HTR-8/SVneo (cell line): ENCODE measurements at regions not wholly inside any gene's neighbourhood (a gene's known extent, or its start where the extent isn't known, plus 50 kb on each side); places are given as distances from the start of the nearest gene placed in this dataset.

Source experiments
- DNase-seq: peaks from one replicate; pipeline ENCODE4 v3.0.0; 2011; ENCODE audit warnings: low spot score, mixed read lengths; ENCODE audit not compliant: insufficient read length
- FAIRE-seq: peaks from 2 replicates; lab custom pipeline; 2011; peaks lifted over from hg19 to GRCh38; lab: Jason Lieb, UNC

DNA sequence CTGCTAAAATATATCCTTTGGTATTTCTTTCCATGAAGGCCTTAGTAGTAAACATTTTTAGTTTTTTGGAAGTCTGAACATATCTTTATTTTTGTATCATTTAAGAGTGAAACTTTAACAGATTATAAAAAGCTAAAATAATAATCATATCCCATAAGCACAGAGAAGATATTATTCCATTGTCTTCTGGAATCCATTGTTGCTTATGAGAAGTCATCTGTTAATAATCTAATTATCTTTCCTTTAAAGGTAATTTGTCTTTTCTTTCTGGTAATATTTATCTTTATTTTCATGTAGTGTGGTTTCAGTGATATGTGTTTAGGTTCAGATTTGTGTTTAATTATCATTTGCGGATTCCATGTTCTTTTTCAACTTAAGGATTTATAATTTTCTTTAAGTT, 261.7 kb downstream of the MSRB3 start:
- FAIRE-seq = no peak
- DNase-seq = no peak

DNA sequence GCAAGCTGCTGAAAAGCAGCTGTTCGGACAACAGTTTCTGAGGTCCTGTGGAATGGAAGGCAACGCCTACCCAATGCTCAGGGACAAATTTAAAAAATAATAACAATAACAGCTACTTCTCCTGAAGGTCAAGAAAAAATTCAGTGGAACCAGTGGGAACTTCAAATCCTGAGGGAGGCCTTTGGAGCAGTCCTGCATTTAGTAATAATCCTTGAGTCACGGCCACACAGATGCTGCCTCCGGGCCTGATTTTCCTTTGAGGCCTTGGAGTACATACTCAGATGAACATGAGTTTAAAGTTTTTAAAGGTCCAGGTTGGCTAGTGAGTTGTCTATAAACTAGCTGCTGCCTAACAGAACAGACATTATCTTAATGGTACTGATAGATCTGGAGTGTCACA, 268.0 kb downstream of the MSRB3 start:
- FAIRE-seq = no peak
- DNase-seq = no peak

DNA sequence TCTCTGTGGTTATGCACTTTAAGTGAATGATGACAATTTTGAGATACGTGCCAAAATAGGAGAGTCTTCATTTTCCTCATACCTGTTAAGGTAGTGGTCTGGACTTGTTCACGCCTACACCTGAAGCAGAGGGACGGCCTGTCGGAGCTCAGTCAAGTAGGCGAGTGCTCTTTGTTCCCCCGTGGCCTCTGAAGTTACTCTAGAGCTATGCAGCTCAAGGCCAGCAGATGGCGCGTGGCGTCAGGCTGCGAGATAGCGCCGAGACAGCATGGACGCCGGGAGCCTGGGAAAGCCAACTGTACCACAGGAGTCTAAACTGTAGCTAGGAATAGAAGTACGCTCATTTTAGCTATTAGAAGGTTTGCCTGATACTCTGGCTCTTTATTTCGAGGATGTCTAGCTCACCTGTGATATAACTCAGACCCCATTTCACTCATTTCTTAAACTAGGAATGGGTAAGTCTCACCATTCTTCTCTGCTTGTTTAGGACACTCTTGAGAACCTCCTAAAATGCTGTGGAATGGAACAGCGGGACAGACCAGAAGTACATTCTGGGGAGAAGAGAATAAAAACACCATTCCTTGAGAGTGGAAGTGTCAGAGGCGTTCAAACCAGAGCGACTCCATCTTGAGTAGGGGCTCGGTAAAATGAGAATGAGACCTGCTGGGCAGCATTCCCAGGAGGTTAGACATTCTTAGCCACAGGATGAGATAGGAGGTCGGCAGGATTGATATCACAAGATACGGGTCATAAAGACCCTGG, 267.4 kb upstream of the HMGA2 start:
- FAIRE-seq = peak; percentile 46

DNA sequence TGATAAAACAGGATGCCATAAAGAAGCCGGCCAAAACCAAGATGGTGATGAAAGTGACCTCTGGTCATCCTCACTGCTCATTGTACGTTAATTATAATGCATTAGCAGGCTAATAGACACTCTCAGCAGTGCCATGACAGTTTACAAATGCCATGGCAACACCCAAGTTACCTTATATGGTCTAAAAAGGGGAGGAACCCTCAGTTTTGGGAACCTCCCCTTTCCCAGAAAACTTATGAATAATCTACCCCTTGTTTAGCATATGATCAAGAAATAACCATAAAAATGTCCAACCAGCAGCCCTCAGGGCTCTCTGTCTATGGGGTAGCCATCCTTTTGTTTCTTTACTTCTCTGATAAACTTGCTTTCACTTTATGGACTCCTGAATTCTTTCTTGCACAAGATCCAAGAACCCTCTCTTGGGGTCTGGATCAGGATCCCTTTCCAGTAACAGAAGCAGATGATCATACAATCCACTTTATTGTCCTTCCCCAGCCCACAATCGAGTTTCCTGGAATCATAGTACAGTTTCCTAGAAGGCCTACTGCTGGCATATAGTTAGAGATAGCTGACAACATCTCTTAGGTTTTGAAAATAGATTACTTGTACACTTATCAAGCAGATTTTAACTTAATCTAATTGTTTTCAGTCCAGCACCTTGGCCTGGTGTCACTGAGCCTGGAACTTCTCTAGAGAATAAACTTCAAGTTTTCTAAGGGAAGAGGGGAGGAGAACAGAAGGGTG, 266.7 kb upstream of the HMGA2 start:
- DNase-seq = no peak
- no peak for FAIRE-seq

More for the DNA sequence above, 267.4 kb upstream of the HMGA2 start:
- DNase-seq = peak; percentile 69

DNA sequence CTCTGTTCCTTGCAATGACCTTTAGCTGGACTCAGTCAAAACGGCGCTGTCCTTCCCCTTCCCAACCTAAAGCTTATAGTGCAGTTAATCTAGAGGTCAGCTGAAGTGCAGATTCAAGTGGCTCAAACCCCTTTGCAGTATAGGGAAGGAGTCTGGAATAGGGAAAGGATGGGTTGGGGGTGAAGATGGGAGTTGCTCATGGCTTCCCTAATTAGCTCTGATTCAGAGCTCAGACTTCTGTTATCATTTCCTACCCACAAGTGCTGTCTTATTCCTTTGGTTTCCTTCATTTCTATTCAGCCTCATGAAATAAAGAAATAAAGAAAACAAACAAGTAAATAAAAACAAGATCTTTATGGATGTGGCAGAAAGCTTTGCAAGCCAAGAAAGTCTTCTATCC, 264.0 kb upstream of the HMGA2 start:
- FAIRE-seq = no peak

DNA sequence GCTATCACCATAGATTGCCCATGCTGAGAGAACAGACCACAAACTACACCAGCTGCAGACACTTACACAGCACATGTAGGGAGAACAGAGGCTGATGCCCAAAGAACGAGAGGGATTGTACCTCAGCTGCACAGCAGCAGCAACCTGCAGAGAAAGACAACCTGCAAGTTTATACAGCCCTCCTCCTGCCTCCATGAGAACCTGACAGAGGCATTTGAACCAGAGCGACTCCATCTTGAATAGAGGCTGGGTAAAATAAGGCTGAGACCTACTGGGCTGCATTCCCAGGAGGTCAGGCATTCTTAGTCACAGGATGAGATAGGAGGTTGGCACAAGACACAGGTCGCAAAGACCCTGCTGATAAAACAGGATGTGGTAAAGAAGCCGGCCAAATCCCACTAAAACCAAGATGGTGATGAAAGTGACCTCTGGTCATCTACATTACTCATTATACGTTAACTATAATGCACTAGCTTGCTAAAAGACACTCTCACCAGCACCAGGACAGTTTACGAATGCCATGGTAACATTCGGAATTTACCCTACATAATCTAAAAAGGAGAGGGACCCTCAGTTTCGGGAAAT, 262.4 kb upstream of the HMGA2 start:
- DNase-seq = no peak

More for the DNA sequence above, 264.0 kb upstream of the HMGA2 start:
- DNase-seq = no peak

DNA sequence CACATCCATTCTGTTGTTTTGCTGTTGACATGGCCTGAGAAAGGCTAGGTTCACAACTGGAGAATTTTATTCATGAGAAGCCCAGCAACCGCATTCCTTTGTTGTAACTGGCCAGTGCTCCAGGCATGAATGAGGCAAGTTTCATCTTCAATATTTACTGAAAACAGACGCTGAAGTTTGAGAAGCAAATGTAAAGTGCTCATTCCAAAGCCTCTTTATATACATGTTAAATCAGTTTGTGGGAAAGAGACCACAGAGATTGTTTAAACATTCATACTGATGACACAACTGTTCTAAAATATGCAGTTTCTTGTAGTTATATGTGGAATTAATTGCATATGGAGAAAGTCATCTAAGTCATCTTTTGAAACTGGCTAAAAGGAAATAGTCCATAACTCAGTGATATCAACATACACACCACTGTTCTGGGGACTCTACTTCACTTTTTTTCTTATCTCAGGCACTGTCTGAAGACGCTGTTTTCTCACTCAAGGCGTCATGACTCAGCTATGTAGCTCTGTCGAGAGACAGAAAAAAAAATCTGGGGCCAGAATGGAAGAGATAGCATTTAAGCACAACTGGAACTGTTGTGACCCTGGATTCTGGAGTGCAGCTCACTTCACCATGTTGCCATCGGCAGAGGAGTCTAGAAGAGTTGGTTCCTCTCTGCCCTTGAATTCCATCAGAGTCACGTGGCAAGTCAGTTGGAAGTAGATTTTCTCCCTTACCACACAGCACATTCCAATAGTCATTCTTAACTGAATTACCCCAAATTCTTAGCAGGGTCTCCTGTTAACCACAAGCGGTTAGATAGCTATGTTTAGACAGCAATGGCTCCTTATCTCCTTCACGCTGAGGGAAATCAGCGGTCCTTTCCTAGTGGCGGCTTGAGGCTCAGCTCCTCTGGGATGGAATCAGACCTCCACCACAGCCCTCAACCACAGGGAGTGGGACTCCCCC, 258.4 kb upstream of the HMGA2 start:
- DNase-seq (peak; percentile 54), FAIRE-seq (peak; percentile 13)

More for the DNA sequence above, 262.4 kb upstream of the HMGA2 start:
- FAIRE-seq = no peak

DNA sequence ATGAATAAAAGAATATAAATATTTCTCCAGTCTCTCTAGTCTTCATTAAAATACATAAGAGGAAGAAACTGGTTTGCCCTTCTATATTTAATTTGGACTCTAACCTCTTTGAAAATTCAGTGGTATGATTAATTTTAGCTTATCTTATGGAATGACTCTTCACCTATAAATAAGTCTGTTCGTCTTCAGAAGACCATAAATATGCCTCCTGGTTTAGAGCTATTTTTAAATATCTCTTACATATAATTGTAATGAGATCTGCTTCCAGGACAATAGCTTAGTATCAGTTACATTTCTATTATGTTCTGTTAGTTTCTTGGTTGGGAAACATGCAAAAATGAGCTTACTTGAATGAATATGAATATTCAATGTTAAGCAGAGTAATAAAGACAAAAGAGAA, 257.5 kb upstream of the HMGA2 start:
- no peak for FAIRE-seq
- no peak for DNase-seq

DNA sequence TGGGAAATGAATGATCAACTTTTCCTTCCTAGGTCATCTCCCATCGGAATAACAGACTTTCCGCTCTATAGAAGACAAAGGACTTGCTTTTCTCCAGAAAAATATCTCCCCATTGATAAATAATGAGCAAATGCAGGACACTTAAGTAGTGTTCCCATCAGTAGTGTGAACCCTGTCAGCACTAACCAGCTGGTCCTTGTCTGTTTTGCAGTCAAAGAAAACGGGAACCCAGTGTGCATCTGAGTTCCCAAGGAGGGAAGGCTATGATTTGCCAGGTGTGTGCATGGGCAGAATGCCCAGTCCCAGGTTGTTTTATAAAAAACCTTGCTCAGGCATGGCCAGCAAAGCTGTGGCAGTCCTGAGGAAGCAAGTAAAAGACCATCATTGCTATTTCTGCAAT, 256.5 kb upstream of the HMGA2 start:
- FAIRE-seq (no peak), DNase-seq (no peak)

DNA sequence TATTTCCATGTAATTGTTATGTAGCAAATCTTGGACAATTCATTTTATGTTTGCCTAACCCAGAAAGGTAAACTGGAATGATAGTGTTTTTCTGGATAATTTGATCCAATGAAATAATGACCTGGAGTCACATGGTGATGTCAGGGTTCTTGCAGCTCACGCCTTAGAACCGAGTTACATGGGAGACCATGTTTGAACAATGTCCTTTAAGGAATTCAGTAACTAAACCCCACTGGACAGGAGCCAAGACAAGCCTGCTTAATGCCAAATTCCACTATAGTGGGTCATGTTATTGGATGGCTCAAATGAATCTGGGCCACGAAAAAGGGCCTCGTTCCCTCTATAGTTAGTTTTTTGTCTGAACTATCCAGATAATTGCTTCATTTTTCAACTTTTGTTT, 255.8 kb upstream of the HMGA2 start:
- FAIRE-seq = no peak
- no peak for DNase-seq

DNA sequence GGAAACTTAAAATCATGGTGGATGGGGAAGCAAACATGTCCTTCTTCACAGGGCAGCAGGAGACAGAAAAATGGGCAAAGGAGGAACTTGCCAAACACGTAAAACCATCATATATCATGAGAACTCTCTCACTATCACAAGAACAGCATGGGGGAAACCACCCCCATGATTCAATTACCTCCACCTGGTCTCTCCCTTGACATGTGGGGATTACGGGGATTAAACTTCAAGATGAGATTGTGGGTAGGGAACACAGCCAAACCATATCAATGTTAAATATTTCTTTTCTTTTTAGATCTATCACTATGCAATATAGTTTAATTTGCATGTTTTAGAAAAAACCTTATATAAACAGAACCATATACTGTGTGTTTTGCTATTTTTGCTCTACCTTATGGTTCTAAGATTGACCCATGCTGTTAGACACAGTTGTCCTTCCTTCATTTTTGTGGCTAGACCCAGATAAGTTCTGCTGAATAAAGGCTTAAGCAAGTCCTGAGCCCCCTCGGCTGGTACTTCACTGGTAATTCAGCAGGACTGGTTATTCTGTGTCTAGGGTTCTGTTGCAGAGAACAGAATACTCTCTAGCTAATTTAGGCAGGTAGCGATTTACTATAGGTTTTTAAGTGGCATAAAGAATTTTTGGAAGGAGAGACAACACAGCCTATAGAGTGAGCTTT, 253.7 kb upstream of the HMGA2 start:
- no peak for DNase-seq
- no peak for FAIRE-seq

DNA sequence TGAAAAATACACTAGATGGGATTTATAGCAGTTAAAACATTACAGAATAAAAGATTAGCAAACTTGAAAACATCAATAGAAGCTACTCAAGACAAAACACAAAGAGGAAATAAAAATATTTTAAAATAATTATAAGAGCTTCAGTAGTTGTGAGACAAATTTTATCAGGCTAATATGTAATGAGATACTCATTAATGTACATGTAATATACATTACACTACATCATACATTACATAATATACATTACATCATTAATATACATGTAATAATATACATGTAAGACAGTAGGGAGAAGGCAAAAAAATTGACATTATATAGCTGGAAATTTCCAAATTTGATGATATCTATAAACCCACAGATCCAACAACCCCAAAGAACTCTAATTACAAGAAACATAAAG, 249.4 kb upstream of the HMGA2 start:
- DNase-seq = no peak
- FAIRE-seq = no peak

DNA sequence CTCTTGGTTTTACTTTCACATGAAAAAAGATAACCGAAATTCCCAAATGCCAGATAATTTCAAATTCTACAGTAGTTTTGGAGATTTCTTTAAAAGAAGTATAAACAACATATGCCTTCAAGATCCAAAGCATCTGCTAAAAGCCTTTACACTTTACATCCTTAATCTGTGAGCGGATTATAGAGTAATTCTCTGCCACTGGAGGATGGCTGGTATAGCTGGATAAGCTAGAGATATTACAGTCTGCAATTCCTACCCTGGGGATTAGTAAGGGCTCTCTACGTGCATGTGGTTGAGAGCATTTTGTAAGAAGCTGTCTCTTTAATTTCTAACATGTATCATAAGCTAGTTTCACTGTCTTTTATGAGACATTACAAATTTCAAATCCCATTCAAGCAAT, 240.3 kb upstream of the HMGA2 start:
- no peak for DNase-seq

DNA sequence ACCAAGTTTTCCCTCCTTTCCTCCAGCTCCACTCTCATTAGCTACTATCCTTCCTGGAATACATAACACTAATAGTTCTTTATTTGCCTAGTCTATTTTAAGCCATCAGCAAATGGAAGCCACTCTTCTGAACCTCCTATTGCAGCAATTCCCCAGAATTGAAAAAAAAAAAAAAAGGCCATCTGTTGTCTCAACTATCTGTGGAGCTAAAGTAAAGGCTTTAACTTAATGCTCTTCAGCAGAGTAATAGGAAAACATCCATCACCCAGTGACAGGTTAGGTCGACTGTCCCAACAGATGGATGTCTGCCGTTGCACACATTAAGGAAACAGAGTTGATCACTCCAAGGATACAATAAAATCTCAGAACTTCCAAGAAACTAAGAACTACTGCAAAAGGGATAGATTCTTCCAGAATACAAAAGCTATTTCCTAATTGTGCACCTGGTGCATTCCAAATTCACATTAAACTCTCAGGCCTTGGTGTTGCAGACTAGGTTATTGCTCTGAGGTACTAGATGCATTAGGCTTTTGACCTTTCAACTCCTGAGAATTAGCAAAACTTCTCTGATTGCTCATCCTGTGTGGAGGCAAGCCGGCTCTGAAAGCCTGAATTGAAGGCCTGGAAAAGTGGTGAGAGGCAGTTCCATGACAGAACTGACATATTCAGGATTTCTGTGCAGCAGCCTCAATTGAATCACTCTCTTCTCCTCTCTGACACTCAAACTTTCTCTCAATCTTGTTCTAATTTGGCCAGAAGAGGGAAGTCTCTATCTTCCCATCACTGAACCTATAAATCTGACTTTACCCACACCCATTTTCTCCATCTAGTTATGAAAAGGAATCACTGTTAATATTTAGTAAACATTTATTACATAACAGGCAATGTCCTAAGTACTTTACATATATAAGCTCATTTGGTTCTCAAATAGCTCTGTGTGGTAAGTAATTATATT, 238.4 kb upstream of the HMGA2 start:
- no peak for DNase-seq

More for the DNA sequence above, 240.3 kb upstream of the HMGA2 start:
- no peak for FAIRE-seq

DNA sequence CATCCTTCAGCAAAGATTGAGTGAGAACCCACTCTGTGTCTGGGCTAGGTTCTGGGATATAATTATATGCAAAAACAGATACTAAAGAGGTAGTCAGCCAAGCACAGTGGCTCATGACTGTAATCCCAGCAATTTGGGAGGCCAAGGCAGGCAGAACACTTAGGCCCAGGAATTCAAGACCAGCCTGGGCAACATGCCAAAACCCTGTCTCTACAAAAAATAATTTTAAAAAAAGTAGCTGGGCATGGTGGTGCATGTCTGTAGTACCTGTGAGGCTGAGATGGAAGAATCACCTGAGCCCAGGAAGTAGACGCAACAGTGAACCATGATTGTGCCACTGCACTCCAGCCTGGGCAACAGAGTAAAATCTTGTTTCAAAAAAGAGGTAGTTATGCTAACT, 237.5 kb upstream of the HMGA2 start:
- FAIRE-seq = no peak
- no peak for DNase-seq

More for the DNA sequence above, 238.4 kb upstream of the HMGA2 start:
- FAIRE-seq = no peak

DNA sequence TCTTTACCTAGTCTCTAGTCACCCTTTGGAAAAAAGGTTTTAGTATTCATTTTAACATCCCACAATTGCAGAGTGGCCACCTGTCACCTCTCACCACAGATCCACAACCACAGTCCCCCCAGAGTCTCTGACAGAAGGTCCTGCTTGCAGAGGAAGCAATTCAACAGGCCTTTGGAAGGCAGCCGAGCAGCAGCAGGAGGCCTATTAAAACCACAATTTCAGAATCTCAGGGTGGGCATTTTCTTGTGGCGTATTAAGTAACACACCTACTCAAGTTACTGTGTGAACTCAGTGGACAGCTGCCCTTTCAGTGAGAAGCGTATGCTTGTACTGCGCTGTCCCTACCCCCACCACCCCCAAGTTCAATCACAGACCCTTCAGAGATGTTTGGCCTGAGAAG, 234.0 kb upstream of the HMGA2 start:
- FAIRE-seq (no peak), DNase-seq (no peak)

DNA sequence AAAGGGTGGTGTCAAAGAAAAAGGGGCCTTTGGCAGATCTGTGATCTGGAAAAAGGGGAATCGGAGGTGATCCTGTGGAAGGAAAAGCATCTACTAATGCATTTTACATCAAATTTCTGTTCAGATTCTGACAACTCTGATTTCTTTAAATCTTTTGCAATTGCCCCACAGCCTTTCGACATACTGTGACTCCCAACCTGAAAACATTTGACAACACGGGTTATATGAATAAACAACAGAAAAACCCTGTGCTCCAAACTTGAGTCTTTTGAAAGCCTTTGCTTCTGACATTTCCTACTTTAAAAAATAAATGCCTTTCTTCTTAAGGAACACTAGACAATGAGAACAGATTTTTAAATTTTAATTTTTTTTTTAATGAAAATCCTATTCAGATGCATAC, 231.9 kb upstream of the HMGA2 start:
- DNase-seq (no peak), FAIRE-seq (no peak)

DNA sequence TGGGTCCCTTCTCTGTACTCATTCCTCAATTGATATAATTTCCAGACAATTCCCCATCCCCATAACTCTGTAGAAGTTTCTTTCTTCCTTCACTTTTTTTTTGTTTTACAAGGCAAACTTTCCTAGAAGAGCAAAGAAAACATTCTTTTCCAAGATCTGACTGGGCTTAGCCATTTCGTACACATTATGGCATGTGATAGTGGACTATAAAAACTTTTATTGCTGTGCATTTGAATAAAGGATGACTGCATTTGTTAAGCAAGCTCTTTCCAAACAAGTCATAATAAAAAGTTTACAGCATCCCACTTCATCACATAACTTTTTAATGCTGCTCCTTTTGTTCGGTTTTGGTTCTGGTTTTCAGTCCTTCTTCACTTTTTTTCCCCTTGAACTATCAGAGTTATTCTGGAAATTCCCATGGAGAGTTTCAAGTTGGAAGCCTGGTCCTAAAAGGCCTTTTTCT, 231.0 kb upstream of the HMGA2 start:
- FAIRE-seq (no peak), DNase-seq (no peak)
